ENCODE measurements at regions not wholly inside any gene's neighbourhood (a gene's known extent, or its start where the extent isn't known, plus 50 kb on each side); places are given as distances from the start of the nearest gene placed in this dataset.

GRCh38 chr5:91712718-91713117 lies 329.6 kb upstream of the ARRDC3 start:
- no peak for TF ChIP-seq CTCF (IDR thresholded peaks at IDR 0.05; ENCODE audit: low read depth, low read length, poor library complexity, severe bottlenecking)
- TF ChIP-seq EZH2phosphoT487 (IDR thresholded peaks at IDR 0.05; ENCODE audit: borderline replicate concordance, low read length), result no peak
- no peak overlapping the region for H3K4me2 ChIP-seq (ENCODE audit: low read length)
- no peak overlapping the region for H3K27ac ChIP-seq (ENCODE audit: low read depth, low read length)
- H3K36me3 ChIP-seq (ENCODE audit: control insufficient read depth, low read length), result no peaks in the 10 kb centered on the region
- H3F3A ChIP-seq (ENCODE audit: control insufficient read depth, insufficient read depth), result no peaks in the 10 kb centered on the region
- H4K20me1 ChIP-seq (ENCODE audit: control insufficient read depth, insufficient read depth, low read depth, low read length), result no peaks in the 10 kb centered on the region
- H3K27me3 ChIP-seq (ENCODE audit: control insufficient read depth, low read length), result no peaks in the 10 kb centered on the region
- no peaks in the 10 kb centered on the region for H3K79me2 ChIP-seq (ENCODE audit: control insufficient read depth, low read length)
- no peaks in the 10 kb centered on the region for H3K4me1 ChIP-seq (ENCODE audit: control insufficient read depth, low read length)
- no peaks in the 10 kb centered on the region for H3K9me3 ChIP-seq (ENCODE audit: control insufficient read depth, insufficient read depth, low read length)
- H3K4me3 ChIP-seq (ENCODE audit: low read length), result no peak overlapping the region
- no peaks in the 10 kb centered on the region for H3K9me2 ChIP-seq (replicated peaks; ENCODE audit: control insufficient read depth, low read length)

- no peak overlapping the region for H3K4me3 ChIP-seq (ENCODE audit: low read length)
- H3F3A ChIP-seq (ENCODE audit: control insufficient read depth, insufficient read depth), result no peaks in the 10 kb centered on the region
- no peaks in the 10 kb centered on the region for H3K9me2 ChIP-seq (replicated peaks; ENCODE audit: control insufficient read depth, low read length)
- TF ChIP-seq CTCF (IDR thresholded peaks at IDR 0.05; ENCODE audit: low read depth, low read length, poor library complexity, severe bottlenecking) (no peak), EZH2phosphoT487 (IDR thresholded peaks at IDR 0.05; ENCODE audit: borderline replicate concordance, low read length) (no peak)
- no peaks in the 10 kb centered on the region for H3K4me1 ChIP-seq (ENCODE audit: control insufficient read depth, low read length)
- no peak overlapping the region for H3K27ac ChIP-seq (ENCODE audit: low read depth, low read length)
- H3K9me3 ChIP-seq (ENCODE audit: control insufficient read depth, insufficient read depth, low read length), result no peaks in the 10 kb centered on the region
- H4K20me1 ChIP-seq (ENCODE audit: control insufficient read depth, insufficient read depth, low read depth, low read length), result no peaks in the 10 kb centered on the region
- H3K79me2 ChIP-seq (ENCODE audit: control insufficient read depth, low read length), result no peaks in the 10 kb centered on the region
- H3K4me2 ChIP-seq (ENCODE audit: low read length), result no peak overlapping the region
- no peaks in the 10 kb centered on the region for H3K27me3 ChIP-seq (ENCODE audit: control insufficient read depth, low read length)
- H3K36me3 ChIP-seq (ENCODE audit: control insufficient read depth, low read length), result no peaks in the 10 kb centered on the region
These were observed 324.4 kb upstream of the ARRDC3 start for GRCh38 chr5:91707521-91707841.

- no peak for TF ChIP-seq CTCF (IDR thresholded peaks at IDR 0.05; ENCODE audit: low read depth, low read length, poor library complexity, severe bottlenecking)
- no peak for TF ChIP-seq EZH2phosphoT487 (IDR thresholded peaks at IDR 0.05; ENCODE audit: borderline replicate concordance, low read length)
- no peak overlapping the region for H3K4me3 ChIP-seq (ENCODE audit: low read length)
- no peaks in the 10 kb centered on the region for H3F3A ChIP-seq (ENCODE audit: control insufficient read depth, insufficient read depth)
- H4K20me1 ChIP-seq (ENCODE audit: control insufficient read depth, insufficient read depth, low read depth, low read length), result no peaks in the 10 kb centered on the region
- no peaks in the 10 kb centered on the region for H3K36me3 ChIP-seq (ENCODE audit: control insufficient read depth, low read length)
- H3K4me2 ChIP-seq (ENCODE audit: low read length), result no peak overlapping the region
- H3K9me2 ChIP-seq (replicated peaks; ENCODE audit: control insufficient read depth, low read length), result no peaks in the 10 kb centered on the region
- H3K27ac ChIP-seq (ENCODE audit: low read depth, low read length), result no peak overlapping the region
- H3K4me1 ChIP-seq (ENCODE audit: control insufficient read depth, low read length), result no peaks in the 10 kb centered on the region
- no peaks in the 10 kb centered on the region for H3K79me2 ChIP-seq (ENCODE audit: control insufficient read depth, low read length)
- H3K27me3 ChIP-seq (ENCODE audit: control insufficient read depth, low read length), result no peaks in the 10 kb centered on the region
- no peaks in the 10 kb centered on the region for H3K9me3 ChIP-seq (ENCODE audit: control insufficient read depth, insufficient read depth, low read length)
These were observed 323.8 kb upstream of the ARRDC3 start for GRCh38 chr5:91706785-91707520.

All from DOHH2 (cell line).